Breast epithelium (tissue), 3 donors: ENCODE measurements at regions not wholly inside any gene's neighbourhood (a gene's known extent, or its start where the extent isn't known, plus 50 kb on each side); places are given as distances from the start of the nearest gene placed in this dataset.

Source experiments
- POLR2A ChIP-seq: fragments of 450-650 bp; IDR thresholded peaks from one replicate; pipeline ENCODE4 v1.6.1; 2016; ENCODE audit warnings: antibody characterized with exemption, mild to moderate bottlenecking, moderate library complexity
- POLR2AphosphoS5 ChIP-seq, 3 donors: sonication (generic); formaldehyde crosslinking; IDR thresholded peaks; one replicate each; pipeline ENCODE4 v1.6.1; 2017; ENCODE audit warnings: antibody characterized with exemption in 3 of 3
- TF ChIP-seq, protein P1 (sequence below), 3 donors: fragments of 450-650 bp; IDR thresholded peaks; one replicate each; pipeline ENCODE4 v1.5.1; 2016 to 2017; ENCODE audit warnings: antibody characterized with exemption in 3 of 3, mild to moderate bottlenecking in 3 of 3, moderate library complexity in 3 of 3

DNA sequence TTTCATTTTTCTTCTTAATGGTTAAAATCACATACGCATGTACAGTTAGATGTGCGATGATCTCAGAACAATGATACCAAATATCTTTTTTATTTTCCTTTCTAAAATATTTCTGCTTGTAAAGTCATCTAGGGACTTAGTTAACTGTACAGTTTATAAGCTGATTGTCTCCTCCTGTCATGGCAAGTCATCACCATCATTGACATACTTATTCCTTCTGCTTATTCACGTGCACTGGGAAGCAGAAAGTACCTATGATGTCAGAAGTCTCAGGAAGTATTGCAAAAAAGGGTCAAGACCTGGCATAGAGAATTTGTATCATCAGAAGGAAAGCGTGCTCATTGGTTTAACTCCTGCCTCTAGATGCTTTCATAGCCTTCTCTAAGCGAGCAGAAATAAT, 154.2 kb downstream of the DSC3 start:
- no peak for TF ChIP-seq POLR2A
- TF ChIP-seq, protein P1, sequence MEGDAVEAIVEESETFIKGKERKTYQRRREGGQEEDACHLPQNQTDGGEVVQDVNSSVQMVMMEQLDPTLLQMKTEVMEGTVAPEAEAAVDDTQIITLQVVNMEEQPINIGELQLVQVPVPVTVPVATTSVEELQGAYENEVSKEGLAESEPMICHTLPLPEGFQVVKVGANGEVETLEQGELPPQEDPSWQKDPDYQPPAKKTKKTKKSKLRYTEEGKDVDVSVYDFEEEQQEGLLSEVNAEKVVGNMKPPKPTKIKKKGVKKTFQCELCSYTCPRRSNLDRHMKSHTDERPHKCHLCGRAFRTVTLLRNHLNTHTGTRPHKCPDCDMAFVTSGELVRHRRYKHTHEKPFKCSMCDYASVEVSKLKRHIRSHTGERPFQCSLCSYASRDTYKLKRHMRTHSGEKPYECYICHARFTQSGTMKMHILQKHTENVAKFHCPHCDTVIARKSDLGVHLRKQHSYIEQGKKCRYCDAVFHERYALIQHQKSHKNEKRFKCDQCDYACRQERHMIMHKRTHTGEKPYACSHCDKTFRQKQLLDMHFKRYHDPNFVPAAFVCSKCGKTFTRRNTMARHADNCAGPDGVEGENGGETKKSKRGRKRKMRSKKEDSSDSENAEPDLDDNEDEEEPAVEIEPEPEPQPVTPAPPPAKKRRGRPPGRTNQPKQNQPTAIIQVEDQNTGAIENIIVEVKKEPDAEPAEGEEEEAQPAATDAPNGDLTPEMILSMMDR (IDR thresholded peaks at IDR 0.05) = no peak
- no peak for TF ChIP-seq POLR2AphosphoS5 (IDR thresholded peaks at IDR 0.05)
